PC-3 (cell line): ENCODE measurements at regions not wholly inside any gene's neighbourhood (a gene's known extent, or its start where the extent isn't known, plus 50 kb on each side); places are given as distances from the start of the nearest gene placed in this dataset.

Experiments used
- CTCF ChIP-seq: fragments of 300-600 bp; sonication (generic); conservative IDR thresholded peaks from 2 replicates; pipeline ENCODE4 v1.5.1; 2017; ENCODE audit warnings: antibody characterized with exemption, low read depth, mild to moderate bottlenecking, low read length
- EZH2 ChIP-seq: fragments of 300-600 bp; sonication (generic); IDR thresholded peaks from one replicate; pipeline ENCODE4 v1.6.1; 2017; ENCODE audit warnings: antibody characterized with exemption, mild to moderate bottlenecking, low read length; ENCODE audit not compliant: unreplicated experiment
- EZH2phosphoT487 ChIP-seq: fragments of 300-600 bp; sonication (generic); IDR thresholded peaks from 2 replicates; pipeline ENCODE4 v1.6.1; 2018; ENCODE audit warnings: mild to moderate bottlenecking, antibody characterized with exemption, low read length, borderline replicate concordance

- no peak for TF ChIP-seq CTCF
- TF ChIP-seq EZH2, result no peak
- no peak for TF ChIP-seq EZH2phosphoT487
Measured at GRCh38 chr3:87546216-87546615, 269.8 kb upstream of the POU1F1 start.
